Esophagus muscularis mucosa (tissue), 4 donors: ENCODE measurements at regions not wholly inside any gene's neighbourhood (a gene's known extent, or its start where the extent isn't known, plus 50 kb on each side); places are given as distances from the start of the nearest gene placed in this dataset.

Experiments
- DNase-seq: peaks from one replicate; pipeline ENCODE4 v3.0.0-alpha.2; 2017; ENCODE audit errors: extremely low spot score
- H3K27ac ChIP-seq, 4 donors: fragments of 200-600 bp; sonication (generic); replicated peaks in 1 of 4; 1 replicate in 3 of 4; 2 replicates in 1 of 4; pipeline ENCODE4 v1.5.1; 2016 to 2019; ENCODE audit warnings: mild to moderate bottlenecking in 1 of 4
- H3K27me3 ChIP-seq, 4 donors: fragments of 200-600 bp; sonication (generic); one replicate each; pipeline versions ENCODE4 v1.5.1 to v1.6.0; 2016 to 2019
- H3K36me3 ChIP-seq, 4 donors: fragments of 200-600 bp; sonication (generic); one replicate each; pipeline ENCODE4 v1.5.1; 2016 to 2019
- H3K4me1 ChIP-seq, 4 donors: fragments of 200-600 bp; sonication (generic); one replicate each; pipeline ENCODE4 v1.5.1; 2016 to 2019
- H3K4me3 ChIP-seq, 4 donors: fragments of 200-600 bp; sonication (generic); 1 replicate in 2 of 4; 2 replicates in 2 of 4; pipeline ENCODE4 v1.5.1; 2016 to 2019; ENCODE audit warnings: mild to moderate bottlenecking in 4 of 4, moderate library complexity in 1 of 4
- H3K9me3 ChIP-seq, 4 donors: fragments of 200-600 bp; sonication (generic); 1 replicate in 3 of 4; 2 replicates in 1 of 4; pipeline ENCODE4 v1.5.1; 2016 to 2019
- CTCF ChIP-seq, 3 experiments: fragments of 200-600 bp in 2 of 3; fragments of 450-650 bp in 1 of 3; sonication (generic) in 2 of 3; IDR thresholded peaks; one replicate each; pipeline ENCODE4 v1.5.1; 2017 to 2019; ENCODE audit warnings: antibody characterized with exemption in 3 of 3, mild to moderate bottlenecking in 2 of 3, moderate library complexity in 1 of 3
- EP300 ChIP-seq: sonication (generic); formaldehyde crosslinking; IDR thresholded peaks from one replicate; pipeline ENCODE4 v1.6.1; 2017; ENCODE audit warnings: antibody characterized with exemption
- POLR2A ChIP-seq: fragments of 450-650 bp; IDR thresholded peaks from one replicate; pipeline ENCODE4 v1.6.1; 2017; ENCODE audit warnings: antibody characterized with exemption, moderate library complexity, mild to moderate bottlenecking, low read depth
- POLR2AphosphoS5 ChIP-seq, 2 donors: sonication (generic); formaldehyde crosslinking; IDR thresholded peaks; one replicate each; pipeline ENCODE4 v1.6.1; 2017; ENCODE audit warnings: antibody characterized with exemption in 2 of 2
- WGBS: methylation state at CpG from one replicate; pipeline ENCODE4 v1.1.5; 2018; 5-methylcytosine and 5-hydroxymethylcytosine counted together
- intact Hi-C: fragments of 100-400 bp; cut with DNase I; formaldehyde crosslinking; loops from one replicate; pipeline ENCODE4 v1.15.1; 2023

- no peaks in the 10 kb centered on the region for H3K27me3 ChIP-seq
- H3K36me3 ChIP-seq, result no peaks in the 10 kb centered on the region
- H3K27ac ChIP-seq, result no peak overlapping the region
- no peak overlapping the region for H3K4me3 ChIP-seq
- intact Hi-C loops, result no loop called here
- no peak for DNase-seq
- no peaks in the 10 kb centered on the region for H3K9me3 ChIP-seq
- 73% methylated on average over 3 of the region's 3 CpGs for WGBS
- no peaks in the 10 kb centered on the region for H3K4me1 ChIP-seq
- no peak for TF ChIP-seq CTCF (IDR thresholded peaks at IDR 0.05)
- no peak for TF ChIP-seq EP300
- no peak for TF ChIP-seq POLR2AphosphoS5 (IDR thresholded peaks at IDR 0.05)
- TF ChIP-seq POLR2A, result no peak
Measured at GRCh38 chr2:19000776-19001175, 357.6 kb downstream of the OSR1 start.

GRCh38 chr2:18999198-18999597 is 359.2 kb downstream of the OSR1 start:
- whole genome bisulfite sequencing, result 88% methylated on average over 2 of the region's 2 CpGs
- intact Hi-C loops, result no loop called here
- no peaks in the 10 kb centered on the region for H3K9me3 ChIP-seq
- no peak for DNase-seq
- H3K27me3 ChIP-seq, result no peaks in the 10 kb centered on the region
- H3K27ac ChIP-seq, result no peak overlapping the region
- H3K4me3 ChIP-seq, result no peak overlapping the region
- H3K36me3 ChIP-seq, result no peaks in the 10 kb centered on the region
- H3K4me1 ChIP-seq, result no peaks in the 10 kb centered on the region
- no peak for TF ChIP-seq EP300
- TF ChIP-seq CTCF (IDR thresholded peaks at IDR 0.05), result no peak
- no peak for TF ChIP-seq POLR2A
- no peak for TF ChIP-seq POLR2AphosphoS5 (IDR thresholded peaks at IDR 0.05)

GRCh38 chr2:18998491-18998890 is 359.9 kb downstream of the OSR1 start:
- Histone ChIP-seq H3K4me3 (no peak overlapping the region), H3K36me3 (no peaks in the 10 kb centered on the region), H3K9me3 (no peaks in the 10 kb centered on the region), H3K27ac (no peak overlapping the region), H3K4me1 (no peaks in the 10 kb centered on the region), H3K27me3 (no peaks in the 10 kb centered on the region)
- WGBS, result 78% methylated on average over 1 of the region's 1 CpG
- intact Hi-C loops, result no loop called here
- TF ChIP-seq POLR2AphosphoS5 (IDR thresholded peaks at IDR 0.05), result no peak
- TF ChIP-seq EP300, result no peak
- TF ChIP-seq POLR2A, result no peak
- no peak for TF ChIP-seq CTCF (IDR thresholded peaks at IDR 0.05)
- no peak for DNase-seq

GRCh38 chr2:18993756-18994338 is 364.6 kb downstream of the OSR1 start:
- WGBS, result 94% methylated on average over 3 of the region's 3 CpGs
- intact Hi-C loops, result no loop called here
- no peak for DNase-seq

More at GRCh38 chr2:18993756-18994338, 364.6 kb downstream of the OSR1 start:
- Histone ChIP-seq H3K36me3 (no peaks in the 10 kb centered on the region), H3K27me3 (no peaks in the 10 kb centered on the region), H3K9me3 (no peaks in the 10 kb centered on the region), H3K4me3 (no peak overlapping the region), H3K4me1 (peaks cover 8 to 24% (median 15%) of the 10 kb centered on the region in 4 donors), H3K27ac (no peak overlapping the region)
- TF ChIP-seq EP300, result no peak
- no peak for TF ChIP-seq CTCF (IDR thresholded peaks at IDR 0.05)
- no peak for TF ChIP-seq POLR2A
- TF ChIP-seq POLR2AphosphoS5 (IDR thresholded peaks at IDR 0.05), result no peak
